K562 (cell line): ENCODE measurements at regions not wholly inside any gene's neighbourhood (a gene's known extent, or its start where the extent isn't known, plus 50 kb on each side); places are given as distances from the start of the nearest gene placed in this dataset.

Experiments
- BMI1 ChIP-seq: fragments of 150-350 bp; IDR thresholded peaks from 2 replicates; pipeline ENCODE4 v1.6.1; 2014; ENCODE audit warnings: low read length
- FOXP4 ChIP-seq: sonication (generic); formaldehyde crosslinking; IDR thresholded peaks from 2 replicates; pipeline ENCODE4 v1.8.0; 2022; ENCODE audit warnings: mild to moderate bottlenecking, missing genetic modification reagents, borderline replicate concordance
- HDAC3 ChIP-seq: fragments of 450-650 bp; IDR thresholded peaks from 2 replicates; pipeline ENCODE4 v1.6.1; 2018; ENCODE audit warnings: borderline replicate concordance, mild to moderate bottlenecking, moderate library complexity; ENCODE audit not compliant: partially characterized antibody
- MYBL2 ChIP-seq, 2 experiments: fragments of 450-650 bp in 1 of 2; sonication (generic) in 1 of 2; formaldehyde crosslinking in 1 of 2; IDR thresholded peaks; 2 replicates each; pipeline versions ENCODE4 v1.6.1 to v1.8.1; 2017 to 2022; ENCODE audit warnings: borderline replicate concordance in 1 of 2, inconsistent platforms in 1 of 2, low read depth in 1 of 2, mild to moderate bottlenecking in 1 of 2, missing genetic modification reagents in 1 of 2, moderate library complexity in 1 of 2
- NONO ChIP-seq, 2 experiments: fragments of 200-400 bp in 1 of 2; fragments of 450-650 bp in 1 of 2; formaldehyde crosslinking in 1 of 2; IDR thresholded peaks; 2 replicates each; pipeline ENCODE4 v1.6.1; 2017; ENCODE audit warnings: low read depth in 2 of 2, mild to moderate bottlenecking in 2 of 2, moderate library complexity in 2 of 2, low read length in 1 of 2
- STAT6 ChIP-seq: sonication (generic); formaldehyde crosslinking; IDR thresholded peaks from 2 replicates; pipeline ENCODE4 v1.8.1; 2023; ENCODE audit warnings: mild to moderate bottlenecking, missing genetic modification reagents
- TAF1 ChIP-seq: IDR thresholded peaks from 2 replicates; pipeline ENCODE4 v1.6.1; 2011; ENCODE audit warnings: mild to moderate bottlenecking, low read length, moderate library complexity; ENCODE audit not compliant: insufficient read depth, control insufficient read depth, severe bottlenecking; ENCODE audit errors: extremely low read depth
- THRB ChIP-seq: fragments of 450-650 bp; formaldehyde crosslinking; conservative IDR thresholded peaks from 2 replicates; pipeline ENCODE4 v1.4.0; 2022; ENCODE audit warnings: mild to moderate bottlenecking, missing genetic modification characterization
- ZC3H11A ChIP-seq: IDR thresholded peaks from 2 replicates; pipeline ENCODE4 v1.6.1; 2012; ENCODE audit warnings: low read depth, low read length, improper control_type of control experiment
- ZNF212 ChIP-seq: fragments of 450-650 bp; formaldehyde crosslinking; IDR thresholded peaks from 2 replicates; pipeline ENCODE4 v1.4.0; 2020; ENCODE audit warnings: mild to moderate bottlenecking
- ZNF384 ChIP-seq: IDR thresholded peaks from 2 replicates; pipeline ENCODE4 v1.6.1; 2012; ENCODE audit warnings: low read depth, low read length, improper control_type of control experiment

DNA sequence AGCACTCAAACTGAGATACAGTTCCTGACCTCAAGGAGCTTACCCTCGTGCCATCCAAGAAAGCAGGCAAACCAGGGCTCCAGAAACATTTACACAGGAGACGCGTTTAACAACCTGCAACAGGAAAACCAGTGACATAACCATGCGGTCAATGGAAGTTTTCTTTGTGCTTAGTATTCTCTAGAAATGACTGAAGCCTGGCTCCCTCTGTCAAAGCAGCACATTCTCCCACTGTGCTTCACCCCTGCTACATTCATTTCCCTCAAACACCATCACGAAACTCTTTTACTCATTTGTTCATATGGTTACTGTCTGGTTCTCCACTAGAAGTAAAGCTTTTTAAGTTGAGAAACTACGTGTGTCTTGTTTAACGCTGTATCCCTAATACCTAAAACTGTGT, 161.3 kb upstream of the CCND2 start (continued):
- TF ChIP-seq MYBL2 (IDR thresholded peaks at IDR 0.05; ENCODE audit: low read depth) (no peak), MYBL2 (CRISPR knock-in tag; IDR thresholded peaks at IDR 0.05; ENCODE audit: borderline replicate concordance) (no peak), THRB (no peak), FOXP4 (no peak), STAT6 (CRISPR knock-in tag) (no peak), ZNF212 (no peak), HDAC3 (no peak), TAF1 (no peak), ZNF384 (no peak), NONO (IDR thresholded peaks at IDR 0.05; ENCODE audit: low read depth in 2 of 2, low read length in 1 of 2) (no peak), ZC3H11A (no peak), BMI1 (no peak)
- TF ChIP-seq, all 486 proteins: peak for 0
